Upper lobe of right lung (tissue), 1 donor: ENCODE measurements at regions not wholly inside any gene's neighbourhood (a gene's known extent, or its start where the extent isn't known, plus 50 kb on each side); places are given as distances from the start of the nearest gene placed in this dataset.

Experiments used
- ATAC-seq: fragments of 200-7000 bp; cut with Tn5 transposase; one replicate; pipeline ENCODE4 v1.9.1; 2020; ENCODE audit warnings: mild to moderate bottlenecking, moderate library complexity
- DNase-seq: peaks from one replicate; pipeline ENCODE4 v3.0.0-alpha.2; 2020
- H3K27ac ChIP-seq: fragments of 200-600 bp; one replicate; pipeline ENCODE4 v1.8.0; 2022
- H3K27me3 ChIP-seq: fragments of 200-600 bp; one replicate; pipeline ENCODE4 v1.8.0; 2022; ENCODE audit warnings: mild to moderate bottlenecking
- H3K36me3 ChIP-seq: fragments of 200-600 bp; one replicate; pipeline ENCODE4 v1.8.0; 2022
- H3K4me1 ChIP-seq: fragments of 200-600 bp; one replicate; pipeline ENCODE4 v1.8.0; 2022
- H3K4me3 ChIP-seq: fragments of 200-600 bp; one replicate; pipeline ENCODE4 v1.8.0; 2022; ENCODE audit warnings: mild to moderate bottlenecking
- H3K9me3 ChIP-seq: fragments of 200-600 bp; one replicate; pipeline ENCODE4 v1.8.0; 2022
- CTCF ChIP-seq: fragments of 200-600 bp; IDR thresholded peaks from one replicate; pipeline ENCODE4 v1.8.0; 2022; ENCODE audit warnings: antibody characterized with exemption
- intact Hi-C: fragments of 100-400 bp; cut with DNase I; formaldehyde crosslinking; loops from one replicate; pipeline ENCODE4 v1.11.0; 2022
- donor health status: DM: no; HTN: yes; CAD: no; lungs with severe emphysema.

DNA sequence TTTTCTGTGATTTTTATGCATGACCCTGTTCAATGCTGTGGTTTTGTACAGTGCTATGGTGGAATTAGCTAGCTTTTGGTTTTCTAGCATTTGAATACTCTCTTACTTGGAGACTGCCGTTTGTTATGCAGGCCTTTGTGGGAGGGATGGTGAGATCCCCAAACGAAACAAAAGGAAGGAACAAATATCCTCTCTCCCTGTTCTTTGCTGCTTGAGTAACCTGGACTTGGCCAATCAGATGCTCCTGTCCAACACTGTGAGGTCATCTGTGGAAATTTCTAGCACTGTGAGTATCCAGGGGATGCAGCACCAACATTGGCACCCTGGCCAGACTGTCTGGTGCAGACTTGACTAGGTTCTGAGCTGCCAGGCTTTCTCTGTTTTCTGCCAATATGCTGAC lies 314.4 kb downstream of the ANKRD30A start:
- H3K9me3 ChIP-seq: no peaks in the 10 kb centered on the region
- ATAC-seq: no peak
- no peak for DNase-seq
- no peaks in the 10 kb centered on the region for H3K36me3 ChIP-seq
- no peak for TF ChIP-seq CTCF
- intact Hi-C loops: no loop called here
- H3K27ac ChIP-seq: no peak overlapping the region
- no peaks in the 10 kb centered on the region for H3K27me3 ChIP-seq
- no peaks in the 10 kb centered on the region for H3K4me1 ChIP-seq
- H3K4me3 ChIP-seq: no peak overlapping the region

DNA sequence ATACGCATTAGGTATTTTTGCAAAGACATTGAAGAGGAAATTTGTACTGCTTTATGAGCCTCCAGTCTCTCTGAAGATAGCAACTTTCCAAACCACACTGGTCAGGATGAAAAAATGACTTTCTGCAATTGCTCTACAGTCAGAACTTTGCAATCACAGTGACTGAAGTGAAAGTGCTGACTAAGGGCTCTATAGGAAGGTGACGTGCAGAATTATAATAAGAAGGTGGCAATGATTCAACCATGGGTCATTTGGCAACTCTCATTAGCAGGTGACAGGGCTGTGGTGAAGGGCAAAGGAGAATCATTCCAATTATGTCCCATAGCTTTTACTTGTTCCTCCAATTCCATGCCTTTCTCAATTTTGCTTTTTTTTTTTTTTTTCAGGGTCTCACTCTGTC lies 311.0 kb downstream of the ANKRD30A start:
- Histone ChIP-seq H3K9me3 (no peaks in the 10 kb centered on the region), H3K27me3 (no peaks in the 10 kb centered on the region), H3K27ac (no peak overlapping the region), H3K36me3 (no peaks in the 10 kb centered on the region), H3K4me1 (no peaks in the 10 kb centered on the region), H3K4me3 (no peak overlapping the region)
- TF ChIP-seq CTCF: no peak
- ATAC-seq (no peak), DNase-seq (no peak)
- intact Hi-C loops: no loop called here

DNA sequence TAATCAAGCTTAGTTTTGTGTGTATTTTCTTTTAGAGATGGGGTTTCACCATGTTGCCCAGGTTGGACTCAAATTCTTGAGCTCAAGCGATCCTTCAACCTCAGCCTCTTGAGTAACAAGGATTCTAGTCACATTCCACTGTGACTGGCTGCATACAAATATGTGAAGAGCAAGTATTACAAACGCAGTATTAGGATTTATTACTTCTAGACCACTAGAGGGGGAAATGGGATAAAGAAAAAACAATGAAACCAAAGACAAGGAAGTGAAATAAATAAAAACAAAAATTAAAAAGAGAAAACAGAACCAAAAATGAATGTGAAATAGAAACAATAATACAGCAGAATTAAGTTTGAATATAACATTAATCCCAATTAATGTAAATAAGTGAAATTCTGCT lies 308.7 kb downstream of the ANKRD30A start:
- Histone ChIP-seq H3K27ac (no peak overlapping the region), H3K9me3 (no peaks in the 10 kb centered on the region), H3K36me3 (no peaks in the 10 kb centered on the region), H3K4me1 (no peaks in the 10 kb centered on the region), H3K27me3 (no peaks in the 10 kb centered on the region), H3K4me3 (no peak overlapping the region)
- peak; percentile 12 for TF ChIP-seq CTCF
- intact Hi-C loops: no loop called here
- no peak for ATAC-seq
- DNase-seq: no peak
